Right renal cortex interstitium (tissue), 3 donors: ENCODE measurements at regions not wholly inside any gene's neighbourhood (a gene's known extent, or its start where the extent isn't known, plus 50 kb on each side); places are given as distances from the start of the nearest gene placed in this dataset.

Source experiments
- DNase-seq, 3 donors: peaks; one replicate each; pipeline ENCODE4 v3.0.0-alpha.2; 2013; ENCODE audit warnings: low read depth in 3 of 3, low spot score in 2 of 3

DNA sequence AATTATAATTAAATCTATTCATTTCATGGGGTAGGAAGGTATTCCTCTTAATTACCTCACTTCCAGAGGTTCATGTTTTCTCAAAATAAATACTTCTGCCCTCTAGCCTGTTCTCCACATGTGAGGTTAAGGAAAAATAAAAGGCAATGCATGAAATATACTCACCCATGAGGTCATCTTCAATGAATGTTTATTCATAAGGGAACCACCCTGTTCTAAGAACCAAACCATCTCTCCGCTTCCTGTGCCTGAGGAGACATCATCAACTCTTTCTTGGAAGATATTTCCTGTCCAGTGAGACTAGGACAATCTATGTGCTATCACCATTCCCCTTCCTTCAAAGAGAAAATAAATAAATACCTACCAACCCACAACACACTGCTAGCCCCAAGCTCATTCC, 513.7 kb upstream of the PLXNA2 start:
- no peak for DNase-seq

GRCh38 chr1:208759255-208759654, 515.1 kb upstream of the PLXNA2 start:
- DNase-seq = no peak

DNA sequence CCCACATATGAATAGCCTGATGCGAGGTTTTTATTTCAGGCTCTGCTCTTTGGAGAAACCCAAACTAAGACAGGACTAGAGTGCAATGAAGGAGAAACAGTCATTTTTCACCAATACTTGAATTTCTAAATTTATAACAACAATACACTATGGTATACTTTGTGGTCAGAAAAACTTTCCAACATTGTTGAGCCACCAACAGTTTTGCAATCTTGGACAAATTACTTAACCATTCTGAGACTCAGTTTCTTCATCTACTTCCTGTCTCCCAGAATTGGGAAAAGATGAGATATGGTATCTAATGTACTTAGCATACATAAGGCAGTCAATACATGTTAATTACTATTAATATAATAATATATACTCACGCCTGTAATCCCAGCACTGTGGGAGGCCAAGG, 519.8 kb upstream of the PLXNA2 start:
- DNase-seq = no peak

GRCh38 chr1:208766832-208767231, 522.6 kb upstream of the PLXNA2 start:
- no peak for DNase-seq

GRCh38 chr1:208767816-208768215, 523.6 kb upstream of the PLXNA2 start:
- no peak for DNase-seq

DNA sequence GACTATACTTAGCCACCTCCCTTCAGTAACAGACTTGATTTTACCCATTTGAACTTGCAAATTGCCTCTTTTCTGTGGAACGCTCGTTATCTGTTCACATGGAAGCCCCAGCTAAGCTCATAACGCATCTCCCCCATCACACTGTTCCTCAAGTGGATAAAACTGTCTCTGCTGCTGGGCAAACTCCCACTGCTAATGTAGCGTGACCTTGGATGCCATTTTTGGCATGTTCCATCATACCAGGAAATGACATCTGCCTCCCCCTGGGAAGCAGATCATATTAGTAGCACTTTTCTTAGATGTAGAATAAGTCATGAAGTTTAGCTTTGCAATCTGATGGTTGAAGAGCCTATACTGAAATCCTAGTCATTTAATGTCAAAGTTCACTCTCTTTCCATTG, 528.7 kb upstream of the PLXNA2 start:
- DNase-seq = no peak

GRCh38 chr1:208775841-208776240, 531.7 kb upstream of the PLXNA2 start:
- no peak for DNase-seq

GRCh38 chr1:208778417-208778816, 534.2 kb upstream of the PLXNA2 start:
- no peak for DNase-seq

GRCh38 chr1:208781391-208782045, 537.3 kb upstream of the PLXNA2 start:
- DNase-seq = no peak

- DNase-seq = no peak
Measured at GRCh38 chr1:208782186-208782585, 538.0 kb upstream of the PLXNA2 start.

GRCh38 chr1:208785629-208786028, 541.4 kb upstream of the PLXNA2 start:
- no peak for DNase-seq

DNA sequence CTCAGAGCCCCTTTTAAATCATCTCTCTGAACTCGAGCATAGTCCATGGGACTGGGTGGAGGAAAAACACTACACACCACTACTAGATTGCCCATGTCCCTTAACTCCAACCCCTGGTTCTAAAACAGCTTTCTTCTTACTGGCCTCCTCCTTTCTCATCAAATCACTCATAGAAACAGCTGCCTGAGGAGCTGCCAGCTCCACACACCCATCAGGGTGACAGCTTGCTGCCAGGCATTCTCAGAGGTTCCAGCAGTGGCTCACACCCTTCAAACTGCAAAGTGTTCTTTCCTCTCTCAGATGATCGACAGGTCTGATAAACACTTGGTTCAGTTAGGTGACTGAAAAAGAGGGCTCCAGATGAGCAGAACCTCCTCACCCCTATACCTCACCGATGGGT, 543.0 kb upstream of the PLXNA2 start:
- DNase-seq = no peak

DNA sequence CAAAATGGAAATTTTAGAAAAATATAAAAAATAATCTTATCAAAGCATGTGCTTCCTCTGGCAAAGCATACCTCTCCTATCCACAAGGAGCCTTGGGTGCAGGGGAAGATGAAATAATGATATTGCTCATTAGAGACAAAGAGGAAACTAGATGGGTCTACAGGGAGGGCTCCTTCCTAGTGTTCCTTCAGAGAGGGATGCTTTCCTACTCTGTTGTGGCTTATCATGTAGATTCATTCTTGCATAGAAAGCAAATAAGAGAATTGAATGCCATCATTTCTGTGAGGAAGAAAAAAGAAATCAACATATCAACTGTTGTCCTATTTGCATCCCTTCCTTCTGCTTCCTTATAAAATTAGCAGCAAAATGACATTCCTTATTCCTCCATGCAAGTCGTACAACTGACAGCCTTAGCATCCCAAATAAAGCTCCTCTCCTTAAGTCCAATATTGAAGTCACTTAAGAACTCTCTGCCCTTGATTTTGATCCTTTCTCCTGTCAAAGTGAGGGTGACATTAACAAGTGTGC, 543.9 kb upstream of the PLXNA2 start:
- no peak for DNase-seq

- no peak for DNase-seq
Measured at GRCh38 chr1:208791456-208791855, 547.3 kb upstream of the PLXNA2 start.

GRCh38 chr1:208793861-208794345, 549.7 kb upstream of the PLXNA2 start:
- DNase-seq = no peak

DNA sequence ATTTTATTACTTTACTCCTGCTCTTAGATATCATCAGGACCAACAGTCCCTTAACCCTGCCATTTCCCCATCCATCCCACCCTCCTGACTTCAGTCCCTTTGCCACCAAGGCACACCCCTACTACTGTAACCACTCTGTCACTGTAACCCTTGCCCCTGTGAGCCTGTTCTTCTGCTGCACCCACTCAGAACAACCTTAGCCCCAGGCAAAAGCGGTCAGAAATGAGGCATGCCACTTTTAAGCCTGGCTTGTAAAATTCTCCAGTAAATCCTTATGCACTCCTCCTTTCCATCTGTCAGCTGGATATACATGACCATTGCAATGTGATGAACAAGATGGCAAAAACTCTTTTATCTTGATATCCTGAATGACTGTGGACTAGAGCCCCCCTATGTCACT, 555.0 kb upstream of the PLXNA2 start:
- no peak for DNase-seq

GRCh38 chr1:208803011-208803811, 559.0 kb upstream of the PLXNA2 start:
- no peak for DNase-seq

- DNase-seq = no peak
Measured at GRCh38 chr1:208807446-208808127, 563.4 kb upstream of the PLXNA2 start.

DNA sequence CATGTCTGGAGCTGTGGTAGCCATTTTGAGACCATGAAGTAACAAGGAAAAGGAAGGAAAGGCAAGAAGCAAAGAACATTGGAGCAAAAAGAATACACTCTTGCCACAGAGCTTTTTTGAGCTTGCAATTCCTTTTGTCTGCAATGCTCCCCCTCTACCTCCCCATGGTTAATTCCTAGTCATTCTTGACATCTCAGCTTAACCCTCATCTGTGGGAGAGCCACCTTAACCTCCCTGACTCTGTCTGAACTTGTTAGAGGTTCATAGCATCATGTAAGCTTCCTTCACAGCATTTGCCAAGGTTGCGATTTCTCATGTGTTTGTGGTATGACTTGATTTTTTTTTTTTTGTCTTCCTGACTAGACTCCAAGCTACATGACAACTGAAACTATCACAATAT, 564.1 kb upstream of the PLXNA2 start:
- DNase-seq = no peak

DNA sequence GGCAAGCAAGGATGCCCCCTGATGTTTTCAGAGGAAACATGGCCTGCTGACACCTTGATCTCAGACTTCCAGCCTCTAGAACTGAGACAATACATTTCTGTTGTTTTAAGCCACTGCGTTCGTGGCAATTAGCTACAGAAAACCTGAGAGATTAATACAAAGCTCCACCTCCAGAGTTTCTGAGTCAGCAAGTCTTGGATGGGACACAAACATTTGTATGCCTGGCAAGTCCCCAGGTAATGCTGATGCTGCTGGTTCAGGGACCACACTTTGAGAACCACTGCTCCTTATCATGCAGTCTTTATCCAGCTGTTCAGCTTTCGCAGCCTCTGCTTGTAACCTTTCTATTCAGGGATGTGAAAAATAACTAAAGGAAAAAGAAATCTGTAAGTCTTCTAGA, 565.7 kb upstream of the PLXNA2 start:
- DNase-seq = no peak

GRCh38 chr1:208818770-208819445, 574.7 kb upstream of the PLXNA2 start:
- no peak for DNase-seq
